K562 (cell line): ENCODE measurements at regions not wholly inside any gene's neighbourhood (a gene's known extent, or its start where the extent isn't known, plus 50 kb on each side); places are given as distances from the start of the nearest gene placed in this dataset.

Experiments
- ATAC-seq: fragments of 200-7000 bp; cut with Tn5 transposase; 3 replicates; pipeline ENCODE4 v1.9.1; 2020; ENCODE audit warnings: moderate library complexity
- BruUV-seq: library from RNA; stranded (reverse); fragments of 400-500 nt; replicated peaks from 2 replicates; lab custom pipeline; 2021; lab: Mats Ljungman, UMichigan
- CTCF ChIA-PET: fragments of 300-600 bp; formaldehyde crosslinking; extraction: SDS; loops from one replicate; lab custom pipeline; 2021; ENCODE audit warnings: low intra/inter-chr PET ratio; lab: Yijun Ruan, JAX
- POLR2A ChIA-PET: fragments of 300-600, 350-650 bp; sonication (Branson Sonifier 250); formaldehyde crosslinking; extraction: SDS; loops from one replicate; lab custom pipeline; 2021; ENCODE audit warnings: antibody characterized with exemption, inconsistent platforms; lab: Yijun Ruan, JAX
- DNase-seq, 4 experiments: peaks; one replicate each; pipeline versions ENCODE4 v3.0.0 to v3.0.0-alpha.2; 2011 to 2018; ENCODE audit warnings: low spot score in 3 of 4, mixed read lengths in 3 of 4; ENCODE audit errors: extremely low read depth in 1 of 4
- FAIRE-seq: peaks from 2 replicates; lab custom pipeline; 2011; peaks lifted over from hg19 to GRCh38; lab: Jason Lieb, UNC
- H2AFZ ChIP-seq: 2 replicates; pipeline ENCODE4 v1.6.0; 2011; ENCODE audit warnings: low read depth, low read length, control low read depth, inconsistent platforms
- H3K27ac ChIP-seq: fragments of 200-600 bp; 3 replicates; pipeline ENCODE4 v1.8.0; 2011; ENCODE audit warnings: low read depth, mild to moderate bottlenecking, control low read depth, inconsistent platforms, low read length, moderate library complexity, mixed read lengths; ENCODE audit errors: extremely low read depth
- H3K27me3 ChIP-seq, 2 experiments: fragments of 300-600 bp in 1 of 2; 2 replicates in 1 of 2; 3 replicates in 1 of 2; pipeline versions ENCODE4 v1.6.0 to v1.8.0; 2011; ENCODE audit warnings: inconsistent platforms in 2 of 2, low read length in 2 of 2, mild to moderate bottlenecking in 1 of 2, mixed read lengths in 1 of 2, moderate library complexity in 1 of 2; ENCODE audit not compliant: control insufficient read depth in 2 of 2, insufficient read depth in 2 of 2
- H3K36me3 ChIP-seq: fragments of 300-600 bp; 3 replicates; pipeline ENCODE4 v1.8.0; 2011; ENCODE audit warnings: mild to moderate bottlenecking, low read length, inconsistent platforms; ENCODE audit not compliant: control insufficient read depth, insufficient read depth
- H3K4me1 ChIP-seq, 2 experiments: fragments of 200-600 bp in 1 of 2; replicated peaks in 1 of 2; 2 replicates in 1 of 2; 3 replicates in 1 of 2; pipeline versions ENCODE4 v1.5.1 to v1.8.0; 2011; ENCODE audit warnings: inconsistent platforms in 2 of 2, low read length in 2 of 2, mild to moderate bottlenecking in 1 of 2, mixed read lengths in 1 of 2, moderate library complexity in 1 of 2; ENCODE audit not compliant: control insufficient read depth in 2 of 2, insufficient read depth in 2 of 2
- H3K4me2 ChIP-seq: 2 replicates; pipeline ENCODE4 v1.6.1; 2011; ENCODE audit warnings: low read length, control low read depth, inconsistent platforms, mixed read lengths; ENCODE audit not compliant: insufficient read depth
- H3K4me3 ChIP-seq: fragments of 200-600 bp; sonication (generic), shearing (Covaris generic); 2 replicates; pipeline ENCODE4 v1.5.1; 2016; ENCODE audit warnings: control low read depth, inconsistent platforms
- H3K79me2 ChIP-seq: fragments of 200-600 bp; 3 replicates; pipeline ENCODE4 v1.8.0; 2011; ENCODE audit warnings: low read length, inconsistent platforms; ENCODE audit not compliant: control insufficient read depth, insufficient read depth
- H3K9ac ChIP-seq, 2 experiments: 2 replicates each; pipeline versions ENCODE4 v1.6.0 to v1.6.1; 2011; ENCODE audit warnings: low read depth in 2 of 2, low read length in 2 of 2, control low read depth in 1 of 2, inconsistent platforms in 1 of 2, mild to moderate bottlenecking in 1 of 2, mixed read lengths in 1 of 2; ENCODE audit not compliant: insufficient read depth in 1 of 2
- H3K9me1 ChIP-seq: one replicate; pipeline ENCODE4 v1.6.0; 2011; ENCODE audit warnings: inconsistent platforms, mild to moderate bottlenecking, low read length, moderate library complexity; ENCODE audit not compliant: control insufficient read depth, insufficient read depth
- H3K9me3 ChIP-seq: replicated peaks from 2 replicates; pipeline ENCODE4 v1.5.1; 2011; ENCODE audit warnings: low read depth, low read length, inconsistent platforms; ENCODE audit not compliant: control insufficient read depth, insufficient read depth
- H4K20me1 ChIP-seq: replicated peaks from 2 replicates; pipeline ENCODE4 v1.6.1; 2011; ENCODE audit warnings: low read length, inconsistent platforms, mixed read lengths; ENCODE audit not compliant: control insufficient read depth, insufficient read depth
- CCNT2 ChIP-seq: IDR thresholded peaks from 2 replicates; pipeline ENCODE4 v1.6.1; 2011; ENCODE audit warnings: borderline replicate concordance, low read depth, mild to moderate bottlenecking, moderate library complexity, mixed read lengths, low read length; ENCODE audit not compliant: insufficient read length; ENCODE audit errors: extremely low read depth
- CHAMP1 ChIP-seq: fragments of 450-650 bp; IDR thresholded peaks from 2 replicates; pipeline ENCODE4 v1.6.1; 2016; ENCODE audit warnings: mild to moderate bottlenecking
- MCM2 ChIP-seq: fragments of 450-650 bp; IDR thresholded peaks from 2 replicates; pipeline ENCODE4 v1.6.1; 2017; ENCODE audit warnings: low read depth, mild to moderate bottlenecking
- PCBP1 ChIP-seq: fragments of 200-400 bp; formaldehyde crosslinking; IDR thresholded peaks from 2 replicates; pipeline ENCODE4 v1.6.1; 2018; ENCODE audit warnings: mild to moderate bottlenecking, low read depth, low read length; ENCODE audit not compliant: poor library complexity, severe bottlenecking
- THRAP3 ChIP-seq: fragments of 450-650 bp; IDR thresholded peaks from 2 replicates; pipeline ENCODE4 v1.6.1; 2016; ENCODE audit warnings: mild to moderate bottlenecking, inconsistent platforms, borderline replicate concordance
- ZFX ChIP-seq: sonication (generic); formaldehyde crosslinking; IDR thresholded peaks from 2 replicates; pipeline ENCODE4 v1.8.0; 2022; ENCODE audit warnings: mild to moderate bottlenecking, missing genetic modification reagents, moderate library complexity
- ZNF12 ChIP-seq: sonication (generic); formaldehyde crosslinking; IDR thresholded peaks from 2 replicates; pipeline ENCODE4 v1.4.0; 2020; ENCODE audit warnings: mild to moderate bottlenecking, missing genetic modification reagents
- ZNF695 ChIP-seq: fragments of 450-650 bp; formaldehyde crosslinking; IDR thresholded peaks from 2 replicates; pipeline ENCODE4 v1.4.0; 2020; ENCODE audit warnings: mild to moderate bottlenecking, moderate library complexity
- WGBS: fragments of 100-300 bp; shearing (Covaris generic); methylation state at CpG from one replicate; pipeline ENCODE4 v1.1.6; 2016; ENCODE audit warnings: low coverage, mixed read lengths; ENCODE audit not compliant: insufficient coverage; ENCODE audit errors: missing lambda C conversion rate; 5-methylcytosine and 5-hydroxymethylcytosine counted together
- in situ Hi-C: fragments of 300-500 bp; cut with MboI; formaldehyde crosslinking; loops from 4 replicates; pipeline ENCODE4 v1.15.0; 2018; ENCODE audit warnings: inconsistent platforms, mixed read lengths
- intact Hi-C: fragments of 100-400 bp; cut with micrococcal nuclease; formaldehyde crosslinking; loops from 2 replicates; pipeline ENCODE4 v1.14.2; 2022
- TF ChIP-seq, protein P1 (sequence below): fragments of 250-450 bp; sonication (Bioruptor Pico); IDR thresholded peaks from 2 replicates; pipeline ENCODE4 v1.4.0; 2020

GRCh38 chr15:47206358-47206978 is 510.8 kb upstream of the SEMA6D start:
- no peak overlapping the region for H3K9ac ChIP-seq
- H4K20me1 ChIP-seq: no peaks in the 10 kb centered on the region
- TF ChIP-seq CCNT2: no peak
- H3K9me1 ChIP-seq: no peaks in the 10 kb centered on the region
- FAIRE-seq (no peak), ATAC-seq (no peak), DNase-seq (no peak)
- no peaks in the 10 kb centered on the region for H3K4me1 ChIP-seq
- in situ Hi-C loops (no loop called here), intact Hi-C loops (no loop called here)
- no peak overlapping the region for H3K27ac ChIP-seq
- H2AFZ ChIP-seq: no peak overlapping the region
- no peaks in the 10 kb centered on the region for H3K79me2 ChIP-seq
- H3K36me3 ChIP-seq: no peaks in the 10 kb centered on the region
- no peak overlapping the region for H3K4me3 ChIP-seq
- ChIA-PET POLR2A (no interaction called here), CTCF (no interaction called here)
- H3K4me2 ChIP-seq: no peak overlapping the region
- no TSS peak for BruUV-seq
- H3K27me3 ChIP-seq: no peaks in the 10 kb centered on the region
- no peaks in the 10 kb centered on the region for H3K9me3 ChIP-seq
- WGBS: under 1% methylated on average over 7 of the region's 7 CpGs

DNA sequence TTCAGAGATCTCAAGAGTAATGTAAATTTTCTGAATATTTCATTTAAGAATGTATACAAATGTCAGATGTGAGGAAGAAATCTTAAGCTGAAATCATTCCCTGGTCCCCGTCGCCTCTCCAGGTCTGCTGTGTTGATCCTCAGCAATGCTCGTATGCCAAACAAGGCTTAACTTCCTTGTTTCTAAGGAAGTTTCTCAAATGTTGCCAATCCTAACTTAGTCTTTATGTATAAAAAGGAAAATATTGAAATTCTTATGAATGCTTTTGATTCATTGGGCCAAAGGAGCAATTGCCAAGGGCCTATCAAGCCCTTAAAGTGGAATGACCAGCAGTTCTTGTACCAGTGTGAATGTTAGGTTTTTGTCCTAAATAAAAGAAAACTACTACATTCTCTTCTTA is 507.7 kb upstream of the SEMA6D start:
- no peaks in the 10 kb centered on the region for H3K4me1 ChIP-seq
- H3K9me3 ChIP-seq: no peaks in the 10 kb centered on the region
- ChIA-PET POLR2A (no interaction called here), CTCF (no interaction called here)
- intact Hi-C loops: no loop called here
- no peaks in the 10 kb centered on the region for H4K20me1 ChIP-seq
- no peak overlapping the region for H3K9ac ChIP-seq
- H3K27ac ChIP-seq: no peak overlapping the region
- no peaks in the 10 kb centered on the region for H3K36me3 ChIP-seq
- no peak overlapping the region for H3K4me2 ChIP-seq
- in situ Hi-C loops: no loop called here
- no peak overlapping the region for H2AFZ ChIP-seq
- H3K27me3 ChIP-seq: no peaks in the 10 kb centered on the region
- FAIRE-seq (no peak), DNase-seq (no peak), ATAC-seq (no peak)
- WGBS: 7% methylated on average over 3 of the region's 3 CpGs
- no peaks in the 10 kb centered on the region for H3K9me1 ChIP-seq
- no TSS peak for BruUV-seq
- H3K4me3 ChIP-seq: no peak overlapping the region
- H3K79me2 ChIP-seq: no peaks in the 10 kb centered on the region
- TF ChIP-seq ZNF695 (CRISPR knock-in tag) (no peak), THRAP3 (no peak), ZFX (CRISPR knock-in tag) (no peak), CHAMP1 (no peak), ZNF12 (CRISPR knock-in tag) (no peak), PCBP1 (no peak), MCM2 (no peak)
- TF ChIP-seq, protein P1, sequence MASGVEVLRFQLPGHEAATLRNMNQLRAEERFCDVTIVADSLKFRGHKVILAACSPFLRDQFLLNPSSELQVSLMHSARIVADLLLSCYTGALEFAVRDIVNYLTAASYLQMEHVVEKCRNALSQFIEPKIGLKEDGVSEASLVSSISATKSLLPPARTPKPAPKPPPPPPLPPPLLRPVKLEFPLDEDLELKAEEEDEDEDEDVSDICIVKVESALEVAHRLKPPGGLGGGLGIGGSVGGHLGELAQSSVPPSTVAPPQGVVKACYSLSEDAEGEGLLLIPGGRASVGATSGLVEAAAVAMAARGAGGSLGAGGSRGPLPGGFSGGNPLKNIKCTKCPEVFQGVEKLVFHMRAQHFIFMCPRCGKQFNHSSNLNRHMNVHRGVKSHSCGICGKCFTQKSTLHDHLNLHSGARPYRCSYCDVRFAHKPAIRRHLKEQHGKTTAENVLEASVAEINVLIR (CRISPR knock-in tag): no peak
